ENCODE measurements at regions not wholly inside any gene's neighbourhood (a gene's known extent, or its start where the extent isn't known, plus 50 kb on each side); places are given as distances from the start of the nearest gene placed in this dataset.

GRCh38 chr4:126935801-126936200 lies 697.0 kb upstream of the INTU start:
- H3K9me3 ChIP-seq (ENCODE audit: insufficient read depth, low read depth, low read length) = no peaks in the 10 kb centered on the region

GRCh38 chr4:126937342-126937741 lies 695.4 kb upstream of the INTU start:
- no peak overlapping the region for H3K4me3 ChIP-seq (ENCODE audit: insufficient read depth, low read depth, low read length)
- no peaks in the 10 kb centered on the region for H3K79me2 ChIP-seq (ENCODE audit: insufficient read depth, low read length)
- no peak overlapping the region for H3K27ac ChIP-seq (ENCODE audit: low read depth, low read length)
- DNase-seq (ENCODE audit: low read depth) (no peak), FAIRE-seq (no peak)
- no peaks in the 10 kb centered on the region for H3K9me3 ChIP-seq (ENCODE audit: insufficient read depth, low read depth, low read length)
- Mint-ChIP-seq H3K36me3 (ENCODE audit: low read depth, unreplicated experiment) (no peaks in the 10 kb centered on the region), H3K27me3 (ENCODE audit: low read depth, unreplicated experiment) (no peaks in the 10 kb centered on the region), H3K4me3 (ENCODE audit: unreplicated experiment) (no peak overlapping the region), H3K4me1 (ENCODE audit: low read depth, unreplicated experiment) (peaks cover 25% of the 10 kb centered on the region), H3K27ac (ENCODE audit: unreplicated experiment) (no peak overlapping the region), H3K9me3 (ENCODE audit: unreplicated experiment) (no peaks in the 10 kb centered on the region)
- peaks cover 14% of the 10 kb centered on the region for H3K4me1 ChIP-seq (ENCODE audit: insufficient read depth, low read length)
- H4K20me1 ChIP-seq (ENCODE audit: insufficient read depth, low read length) = no peaks in the 10 kb centered on the region
- H3K9ac ChIP-seq (ENCODE audit: low read length) = no peak overlapping the region
- TF ChIP-seq CTCF (IDR thresholded peaks at IDR 0.05; ENCODE audit: insufficient read depth, low read depth, low read length) (no peak), EZH2 (IDR thresholded peaks at IDR 0.05; ENCODE audit: insufficient read depth, low read length) (no peak)
- H3K27me3 ChIP-seq (ENCODE audit: insufficient read depth, low read length) = no peaks in the 10 kb centered on the region
- no peak overlapping the region for H2AFZ ChIP-seq (ENCODE audit: low read depth, low read length)
- H3K4me2 ChIP-seq (ENCODE audit: low read length) = no peak overlapping the region
- H3K36me3 ChIP-seq (ENCODE audit: insufficient read depth, low read length) = no peaks in the 10 kb centered on the region

More at GRCh38 chr4:126935801-126936200, 697.0 kb upstream of the INTU start:
- Mint-ChIP-seq H3K36me3 (ENCODE audit: low read depth, unreplicated experiment) (no peaks in the 10 kb centered on the region), H3K27me3 (ENCODE audit: low read depth, unreplicated experiment) (no peaks in the 10 kb centered on the region), H3K9me3 (ENCODE audit: unreplicated experiment) (no peaks in the 10 kb centered on the region), H3K4me1 (ENCODE audit: low read depth, unreplicated experiment) (peaks cover 21% of the 10 kb centered on the region), H3K27ac (ENCODE audit: unreplicated experiment) (no peak overlapping the region), H3K4me3 (ENCODE audit: unreplicated experiment) (no peak overlapping the region)
- no peak for DNase-seq (ENCODE audit: low read depth)
- TF ChIP-seq EZH2 (IDR thresholded peaks at IDR 0.05; ENCODE audit: insufficient read depth, low read length) = no peak
- no peak for TF ChIP-seq CTCF (IDR thresholded peaks at IDR 0.05; ENCODE audit: insufficient read depth, low read depth, low read length)
- Histone ChIP-seq H3K9ac (ENCODE audit: low read length) (no peak overlapping the region), H4K20me1 (ENCODE audit: insufficient read depth, low read length) (no peaks in the 10 kb centered on the region), H3K4me1 (ENCODE audit: insufficient read depth, low read length) (peaks cover 14% of the 10 kb centered on the region), H2AFZ (ENCODE audit: low read depth, low read length) (no peak overlapping the region), H3K36me3 (ENCODE audit: insufficient read depth, low read length) (no peaks in the 10 kb centered on the region), H3K27ac (ENCODE audit: low read depth, low read length) (no peak overlapping the region), H3K4me3 (ENCODE audit: insufficient read depth, low read depth, low read length) (no peak overlapping the region), H3K4me2 (ENCODE audit: low read length) (no peak overlapping the region), H3K27me3 (ENCODE audit: insufficient read depth, low read length) (no peaks in the 10 kb centered on the region), H3K79me2 (ENCODE audit: insufficient read depth, low read length) (no peaks in the 10 kb centered on the region)
- no peak for FAIRE-seq

GRCh38 chr4:126937846-126938422 lies 694.8 kb upstream of the INTU start:
- H3K79me2 ChIP-seq (ENCODE audit: insufficient read depth, low read length) = no peaks in the 10 kb centered on the region
- H3K9ac ChIP-seq (ENCODE audit: low read length) = no peak overlapping the region
- FAIRE-seq = peak; percentile 5
- no peaks in the 10 kb centered on the region for H3K27me3 ChIP-seq (ENCODE audit: insufficient read depth, low read length)
- peaks cover 25% of the 10 kb centered on the region for H3K4me1 Mint-ChIP-seq (ENCODE audit: low read depth, unreplicated experiment)
- H4K20me1 ChIP-seq (ENCODE audit: insufficient read depth, low read length) = no peaks in the 10 kb centered on the region
- H3K36me3 ChIP-seq (ENCODE audit: insufficient read depth, low read length) = no peaks in the 10 kb centered on the region
- H3K27me3 Mint-ChIP-seq (ENCODE audit: low read depth, unreplicated experiment) = no peaks in the 10 kb centered on the region
- H3K27ac ChIP-seq (ENCODE audit: low read depth, low read length) = no peak overlapping the region
- TF ChIP-seq EZH2 (IDR thresholded peaks at IDR 0.05; ENCODE audit: insufficient read depth, low read length) (no peak), CTCF (IDR thresholded peaks at IDR 0.05; ENCODE audit: insufficient read depth, low read depth, low read length) (no peak)
- peak; percentile 29 for DNase-seq (ENCODE audit: low read depth)
- H3K9me3 Mint-ChIP-seq (ENCODE audit: unreplicated experiment) = no peaks in the 10 kb centered on the region
- no peak overlapping the region for H2AFZ ChIP-seq (ENCODE audit: low read depth, low read length)
- H3K36me3 Mint-ChIP-seq (ENCODE audit: low read depth, unreplicated experiment) = no peaks in the 10 kb centered on the region
- no peak overlapping the region for H3K4me2 ChIP-seq (ENCODE audit: low read length)
- H3K27ac Mint-ChIP-seq (ENCODE audit: unreplicated experiment) = no peak overlapping the region
- H3K9me3 ChIP-seq (ENCODE audit: insufficient read depth, low read depth, low read length) = no peaks in the 10 kb centered on the region
- H3K4me3 Mint-ChIP-seq (ENCODE audit: unreplicated experiment) = no peak overlapping the region
- H3K4me1 ChIP-seq (ENCODE audit: insufficient read depth, low read length) = peaks cover 14% of the 10 kb centered on the region
- H3K4me3 ChIP-seq (ENCODE audit: insufficient read depth, low read depth, low read length) = no peak overlapping the region
